Activated naive CD8-positive, alpha-beta T cell treated with anti-CD3 and anti-CD28 coated beads, Interleukin-2, amount 50 U/mL, for 24 hours (primary cell): ENCODE measurements at regions not wholly inside any gene's neighbourhood (a gene's known extent, or its start where the extent isn't known, plus 50 kb on each side); places are given as distances from the start of the nearest gene placed in this dataset.
"Not testable (repeated sequence)": the region's sequence is repeated elsewhere in the genome, so short reads cannot be mapped to it uniquely, and the experiment has no call there.

Experiments used
- ATAC-seq: fragments of 150-1000 bp; cut with Tn5 transposase; one replicate; pipeline ENCODE4 v1.10.0; 2021
- DNase-seq: peaks from one replicate; pipeline ENCODE4 v3.0.0; 2021
- H3K27ac Mint-ChIP-seq: one replicate; pipeline ENCODE4 v1.8.0; 2021; ENCODE audit warnings: mild to moderate bottlenecking, mixed read lengths
- H3K27me3 Mint-ChIP-seq: one replicate; pipeline ENCODE4 v1.8.0; 2021; ENCODE audit warnings: mixed read lengths
- H3K36me3 Mint-ChIP-seq: one replicate; pipeline ENCODE4 v1.8.0; 2021; ENCODE audit warnings: low read depth, mixed read lengths
- H3K4me1 Mint-ChIP-seq: one replicate; pipeline ENCODE4 v1.8.0; 2021; ENCODE audit warnings: mixed read lengths
- H3K4me3 Mint-ChIP-seq: one replicate; pipeline ENCODE4 v1.8.0; 2021; ENCODE audit warnings: mild to moderate bottlenecking, moderate library complexity, mixed read lengths
- H3K9me3 Mint-ChIP-seq: one replicate; pipeline ENCODE4 v1.8.0; 2021; ENCODE audit warnings: mixed read lengths

DNA sequence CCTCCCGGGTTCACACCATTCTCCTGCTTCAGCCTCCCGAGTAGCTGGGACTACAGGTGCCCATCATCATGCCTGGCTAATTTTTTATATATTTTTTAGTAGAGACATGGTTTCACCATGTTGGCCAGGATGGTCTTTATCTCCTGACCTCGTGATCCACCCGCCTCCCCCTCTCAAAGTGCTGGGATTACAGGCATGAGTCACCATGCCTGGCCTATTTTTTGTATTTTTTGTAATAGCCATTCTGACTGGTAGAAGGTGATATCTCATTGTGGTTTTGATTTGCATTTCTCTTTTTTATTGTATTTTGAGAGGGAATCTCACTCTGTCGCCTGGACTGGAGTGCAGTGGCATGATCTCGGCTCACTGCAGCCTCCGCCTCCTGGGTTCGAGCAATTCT lies 139.6 kb upstream of the TNPO1 start:
- not testable (repeated sequence) for H3K36me3 Mint-ChIP-seq, H3K27ac Mint-ChIP-seq, H3K27me3 Mint-ChIP-seq, H3K9me3 Mint-ChIP-seq, DNase-seq, H3K4me3 Mint-ChIP-seq, H3K4me1 Mint-ChIP-seq, ATAC-seq

DNA sequence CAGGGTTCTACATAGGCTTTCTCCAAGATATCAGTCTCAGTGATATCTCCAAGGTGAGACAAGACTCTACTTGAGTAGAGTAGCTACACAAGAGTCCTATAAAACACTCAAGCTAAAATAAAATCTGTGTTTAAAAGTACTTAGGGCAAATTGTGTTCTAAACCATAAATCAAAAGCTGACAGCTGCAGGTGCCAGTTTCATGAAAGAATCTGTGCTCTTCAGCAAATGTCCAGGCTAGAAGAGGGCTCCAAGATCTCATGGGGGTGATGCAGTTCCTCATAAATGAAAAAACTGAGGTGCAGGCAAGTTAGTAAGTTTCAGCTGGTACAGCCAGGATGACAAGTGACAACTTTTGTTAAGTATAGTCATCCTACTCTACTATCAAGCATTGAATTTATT lies 142.8 kb upstream of the TNPO1 start:
- no peaks in the 10 kb centered on the region for H3K4me1 Mint-ChIP-seq
- ATAC-seq (no peak), DNase-seq (no peak)
- H3K27ac Mint-ChIP-seq, result no peak overlapping the region
- H3K9me3 Mint-ChIP-seq, result no peaks in the 10 kb centered on the region
- H3K27me3 Mint-ChIP-seq, result no peaks in the 10 kb centered on the region
- H3K36me3 Mint-ChIP-seq, result no peaks in the 10 kb centered on the region
- no peak overlapping the region for H3K4me3 Mint-ChIP-seq

DNA sequence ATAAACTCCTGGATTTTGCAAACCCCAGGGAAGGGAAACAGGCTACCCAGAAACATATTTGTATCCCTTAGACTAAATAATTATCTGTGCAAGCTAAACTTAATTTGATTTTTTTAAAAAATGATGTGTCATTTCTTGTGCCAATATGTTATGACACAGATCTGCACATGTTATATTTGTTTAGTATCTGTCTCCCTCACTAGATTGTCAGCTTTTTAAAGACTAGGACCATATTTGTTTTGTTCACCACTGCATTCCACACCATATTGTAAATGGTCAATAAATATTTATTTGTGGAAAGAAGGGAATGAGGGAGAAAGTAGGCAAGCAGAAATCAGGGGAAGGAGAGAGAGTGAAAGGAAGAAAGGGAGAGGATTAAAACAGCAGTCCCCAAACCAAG lies 143.3 kb upstream of the TNPO1 start:
- ATAC-seq, result no peak
- Mint-ChIP-seq H3K27me3 (no peaks in the 10 kb centered on the region), H3K4me3 (no peak overlapping the region), H3K9me3 (no peaks in the 10 kb centered on the region), H3K36me3 (no peaks in the 10 kb centered on the region), H3K4me1 (no peaks in the 10 kb centered on the region), H3K27ac (no peak overlapping the region)
- DNase-seq, result no peak

DNA sequence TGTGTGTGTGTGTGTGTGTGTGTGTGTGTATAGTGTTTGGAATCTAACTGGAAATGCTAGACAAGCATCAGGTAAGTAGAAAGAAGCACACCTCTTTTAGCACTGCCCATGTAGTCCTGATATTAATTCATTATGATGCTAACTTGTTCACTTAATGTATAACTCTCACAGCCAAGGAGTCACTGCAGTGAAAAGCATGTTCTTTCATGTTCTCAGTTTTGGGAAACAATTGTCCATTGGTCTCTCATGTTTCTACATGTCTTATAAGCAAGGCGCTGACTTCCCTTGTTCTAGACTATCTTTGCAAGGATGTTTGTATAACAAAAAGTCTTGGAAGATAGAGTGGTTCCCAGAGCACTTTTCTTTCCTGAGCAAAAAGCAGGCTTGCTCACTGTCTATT lies 148.8 kb upstream of the TNPO1 start:
- Mint-ChIP-seq H3K9me3 (no peaks in the 10 kb centered on the region), H3K36me3 (no peaks in the 10 kb centered on the region), H3K27me3 (peaks cover 2% of the 10 kb centered on the region)

DNA sequence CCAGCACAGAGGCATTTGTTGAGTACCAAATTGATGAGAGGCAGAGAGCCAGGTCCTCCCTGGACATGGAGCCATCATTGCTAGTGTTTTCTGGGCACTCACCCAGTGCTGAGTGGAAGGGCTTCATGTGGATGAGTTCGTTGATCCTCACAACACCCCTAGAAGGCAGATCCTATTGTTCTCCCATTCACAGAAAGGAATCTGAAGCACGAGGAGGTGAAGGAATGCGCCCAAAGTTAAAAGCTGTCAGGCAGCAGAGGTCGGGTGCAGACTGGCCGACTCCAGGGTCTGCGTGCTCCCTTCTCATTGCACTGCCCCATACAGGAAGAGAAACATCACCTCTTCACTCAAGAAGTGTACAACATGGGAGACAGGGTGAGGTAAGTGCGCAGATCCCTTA lies 153.5 kb upstream of the TNPO1 start:
- Mint-ChIP-seq H3K4me1 (no peaks in the 10 kb centered on the region), H3K9me3 (no peaks in the 10 kb centered on the region), H3K36me3 (no peaks in the 10 kb centered on the region), H3K4me3 (no peak overlapping the region), H3K27me3 (peaks cover 2% of the 10 kb centered on the region), H3K27ac (no peak overlapping the region)
- no peak for ATAC-seq
- DNase-seq, result no peak

More for the DNA sequence above, 148.8 kb upstream of the TNPO1 start:
- no peak overlapping the region for H3K27ac Mint-ChIP-seq
- ATAC-seq (no peak), DNase-seq (no peak)
- no peak overlapping the region for H3K4me3 Mint-ChIP-seq
- H3K4me1 Mint-ChIP-seq, result no peaks in the 10 kb centered on the region

DNA sequence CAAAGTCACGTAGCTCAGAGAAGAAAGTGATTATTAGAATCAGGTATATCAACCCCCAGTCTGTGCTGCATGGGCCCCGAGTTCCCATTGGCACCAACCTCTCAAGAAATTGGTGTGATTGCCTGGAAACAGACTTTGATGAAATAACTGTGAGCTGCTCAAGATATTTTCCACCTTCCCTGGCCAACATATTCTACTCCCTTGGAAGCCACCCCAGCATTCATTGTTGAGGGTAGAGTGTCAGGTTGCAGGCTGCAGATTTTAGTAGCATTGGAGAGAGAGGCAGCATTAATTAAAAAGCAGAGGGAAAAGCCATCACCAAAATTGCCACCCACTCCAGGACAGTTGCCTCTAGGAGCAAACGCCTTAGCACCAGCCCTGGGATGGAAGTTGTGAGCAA lies 154.2 kb upstream of the TNPO1 start:
- H3K36me3 Mint-ChIP-seq, result no peaks in the 10 kb centered on the region
- no peak overlapping the region for H3K4me3 Mint-ChIP-seq
- no peak overlapping the region for H3K27ac Mint-ChIP-seq
- peaks cover 2% of the 10 kb centered on the region for H3K27me3 Mint-ChIP-seq
- ATAC-seq, result no peak
- no peaks in the 10 kb centered on the region for H3K4me1 Mint-ChIP-seq
- H3K9me3 Mint-ChIP-seq, result no peaks in the 10 kb centered on the region
- DNase-seq, result no peak

DNA sequence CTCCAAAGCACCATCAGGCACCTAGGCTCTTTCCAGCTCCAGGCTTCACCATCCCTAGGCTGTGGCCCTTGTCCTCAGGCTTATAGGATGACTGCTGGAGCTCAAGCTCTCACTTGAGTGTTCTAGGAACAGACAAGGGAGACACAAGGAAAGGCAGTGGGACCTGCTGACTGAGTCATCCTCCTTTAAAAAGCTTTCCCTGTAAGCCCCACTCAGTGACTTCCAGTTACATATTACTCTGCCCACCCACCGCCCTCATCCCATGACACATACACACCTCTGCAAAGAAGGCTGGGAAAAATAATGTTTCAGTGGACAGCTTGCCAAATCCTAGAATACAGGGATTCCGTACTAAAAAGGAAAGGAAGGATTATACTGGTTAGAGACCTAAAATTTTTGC lies 154.2 kb upstream of the ZNF366 start:
- H3K4me1 Mint-ChIP-seq, result no peaks in the 10 kb centered on the region
- no peak for DNase-seq
- no peak for ATAC-seq
- no peaks in the 10 kb centered on the region for H3K9me3 Mint-ChIP-seq
- no peak overlapping the region for H3K4me3 Mint-ChIP-seq
- no peaks in the 10 kb centered on the region for H3K27me3 Mint-ChIP-seq
- no peak overlapping the region for H3K27ac Mint-ChIP-seq
- H3K36me3 Mint-ChIP-seq, result no peaks in the 10 kb centered on the region

DNA sequence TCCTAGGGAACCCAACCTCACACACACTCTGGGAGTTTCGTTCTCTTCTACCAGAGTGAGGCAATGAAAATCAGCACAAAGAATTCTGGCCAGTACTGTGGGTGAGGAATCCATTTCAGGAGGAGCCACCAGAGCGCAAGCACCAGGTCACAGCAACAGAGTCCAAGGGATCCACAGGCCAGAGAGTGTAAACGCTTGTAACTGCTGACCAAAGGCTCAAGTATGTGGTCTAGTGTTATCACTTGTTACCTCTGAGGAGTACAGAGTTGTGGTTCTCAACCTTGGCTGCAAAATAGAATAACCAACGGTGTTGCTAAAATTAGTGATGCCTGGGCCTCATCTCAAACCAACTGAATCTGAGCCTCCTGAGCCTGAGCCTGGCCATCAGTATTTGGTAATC lies 152.5 kb upstream of the ZNF366 start:
- no peaks in the 10 kb centered on the region for H3K36me3 Mint-ChIP-seq
- H3K4me3 Mint-ChIP-seq, result no peak overlapping the region
- H3K4me1 Mint-ChIP-seq, result no peaks in the 10 kb centered on the region
- ATAC-seq (no peak), DNase-seq (no peak)
- no peaks in the 10 kb centered on the region for H3K9me3 Mint-ChIP-seq
- no peak overlapping the region for H3K27ac Mint-ChIP-seq
- no peaks in the 10 kb centered on the region for H3K27me3 Mint-ChIP-seq

DNA sequence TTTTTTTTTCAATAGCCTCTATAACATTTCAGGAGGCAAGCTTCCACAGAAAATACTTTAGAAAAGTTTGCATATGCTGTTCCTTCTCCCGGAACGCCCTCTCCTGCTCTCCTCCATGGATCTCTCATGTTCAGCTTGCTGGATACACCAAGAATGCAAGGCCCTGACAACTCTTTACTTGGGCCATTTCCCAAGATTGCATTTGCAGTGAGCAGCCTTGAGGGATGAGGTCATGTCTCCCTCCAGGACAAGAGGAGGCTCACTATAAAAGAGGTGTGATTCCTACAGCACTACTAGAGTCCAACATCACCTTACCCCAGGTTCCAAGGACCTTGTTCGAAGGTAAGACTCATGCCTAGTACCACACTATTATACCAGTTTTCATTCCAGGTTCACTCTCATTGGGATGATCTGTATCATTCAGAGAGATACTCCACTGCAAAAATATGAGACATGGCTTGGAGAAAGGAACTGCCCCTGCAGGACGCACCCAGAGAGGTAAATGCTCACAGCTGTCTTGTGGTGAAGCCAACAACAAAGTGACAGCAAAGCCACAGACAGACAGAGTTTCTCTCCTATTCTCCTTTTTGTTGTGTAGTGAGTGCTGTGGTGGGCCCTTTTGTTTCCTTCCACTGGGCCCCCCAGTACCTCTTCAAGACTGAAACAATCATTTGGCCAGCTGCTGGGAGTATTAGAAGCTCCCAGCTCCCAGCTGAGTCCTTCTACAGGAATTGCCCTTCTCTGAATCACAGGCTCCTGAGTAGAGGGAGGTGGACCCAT lies 151.7 kb upstream of the ZNF366 start:
- Mint-ChIP-seq H3K9me3 (no peaks in the 10 kb centered on the region), H3K4me1 (no peaks in the 10 kb centered on the region)
- DNase-seq, result no peak

DNA sequence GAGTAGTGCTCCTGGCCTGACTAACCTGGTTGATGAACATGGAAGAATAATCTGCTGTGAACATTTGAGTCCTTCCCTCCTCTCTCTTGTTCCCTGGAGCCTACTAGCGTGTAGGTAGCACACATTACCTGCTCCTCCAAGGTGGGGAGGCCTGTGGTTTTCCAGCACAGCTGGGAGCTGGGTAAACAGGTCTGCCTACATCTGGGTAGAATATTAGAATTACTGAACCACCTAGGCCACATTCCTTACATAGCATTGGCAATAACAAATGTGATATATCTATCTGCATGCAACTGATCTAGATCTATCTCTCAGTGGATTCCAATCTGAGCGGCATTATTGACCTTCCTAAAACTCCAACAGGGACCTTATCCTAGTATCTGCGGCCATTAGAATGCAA lies 151.0 kb upstream of the ZNF366 start:
- ATAC-seq (no peak), DNase-seq (no peak)
- Mint-ChIP-seq H3K4me3 (no peak overlapping the region), H3K4me1 (no peaks in the 10 kb centered on the region), H3K9me3 (no peaks in the 10 kb centered on the region), H3K36me3 (no peaks in the 10 kb centered on the region), H3K27ac (no peak overlapping the region), H3K27me3 (no peaks in the 10 kb centered on the region)

More for the DNA sequence above, 151.7 kb upstream of the ZNF366 start:
- no peaks in the 10 kb centered on the region for H3K27me3 Mint-ChIP-seq
- H3K27ac Mint-ChIP-seq, result no peak overlapping the region
- no peak overlapping the region for H3K4me3 Mint-ChIP-seq
- no peaks in the 10 kb centered on the region for H3K36me3 Mint-ChIP-seq
- no peak for ATAC-seq

DNA sequence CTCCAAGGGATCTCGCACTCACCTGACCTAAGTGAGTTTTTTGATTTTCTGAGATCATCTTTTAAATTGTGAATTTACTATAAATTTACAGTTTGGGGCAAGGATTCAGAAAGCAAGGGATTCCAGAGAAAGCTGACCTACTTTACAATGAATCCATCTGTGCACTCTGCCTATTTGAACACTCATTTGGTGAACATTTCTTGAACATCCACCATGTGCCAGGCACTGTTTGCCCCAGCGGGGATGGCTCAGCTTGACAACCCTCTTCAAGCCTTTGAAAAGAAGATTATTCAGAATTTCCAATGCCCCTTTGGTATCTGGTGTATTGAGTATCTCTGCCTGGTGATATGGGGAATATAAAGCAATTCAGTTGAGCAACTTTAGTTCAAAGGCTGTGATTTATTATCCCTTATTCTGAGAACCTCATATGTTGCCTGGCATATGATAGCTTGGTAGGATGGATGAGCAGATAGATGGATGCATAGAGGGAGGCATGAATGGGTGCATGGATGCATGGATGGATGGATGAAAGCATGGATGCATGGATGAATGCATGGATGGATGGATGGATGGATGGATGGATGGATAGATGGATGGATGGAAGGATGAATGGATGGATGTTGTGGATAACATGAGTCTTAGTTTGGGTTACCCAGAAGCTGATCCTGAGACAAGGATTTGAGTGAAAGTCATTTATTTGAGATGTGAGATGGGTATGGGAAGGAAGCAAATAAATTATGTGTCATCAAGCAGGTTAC lies 149.7 kb upstream of the ZNF366 start:
- no peaks in the 10 kb centered on the region for H3K4me1 Mint-ChIP-seq
- no peak overlapping the region for H3K27ac Mint-ChIP-seq
- no peak overlapping the region for H3K4me3 Mint-ChIP-seq
- no peaks in the 10 kb centered on the region for H3K36me3 Mint-ChIP-seq
- no peaks in the 10 kb centered on the region for H3K9me3 Mint-ChIP-seq
- ATAC-seq (no peak), DNase-seq (no peak)
- no peaks in the 10 kb centered on the region for H3K27me3 Mint-ChIP-seq

DNA sequence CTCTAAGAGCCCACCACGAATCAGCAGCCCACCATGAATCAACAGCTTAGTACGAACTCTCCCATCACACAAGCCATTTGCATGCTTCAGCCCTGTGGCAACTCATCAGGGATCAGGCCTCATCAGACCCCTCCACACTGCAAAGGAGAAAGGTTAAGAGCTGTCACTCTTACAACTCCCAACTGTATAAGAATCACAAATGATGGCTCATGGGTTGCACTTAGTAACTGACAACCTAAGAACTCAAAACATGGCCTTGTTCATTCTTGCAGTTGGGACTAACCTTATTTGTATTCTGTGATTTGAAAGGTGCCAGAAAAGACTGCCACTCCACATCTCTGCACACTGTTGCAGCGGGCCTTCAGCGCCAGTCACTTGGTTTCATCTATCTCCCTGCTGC lies 149.1 kb upstream of the ZNF366 start:
- Mint-ChIP-seq H3K4me1 (no peaks in the 10 kb centered on the region), H3K36me3 (no peaks in the 10 kb centered on the region), H3K27ac (no peak overlapping the region), H3K4me3 (no peak overlapping the region), H3K27me3 (no peaks in the 10 kb centered on the region), H3K9me3 (no peaks in the 10 kb centered on the region)
- no peak for ATAC-seq
- no peak for DNase-seq

DNA sequence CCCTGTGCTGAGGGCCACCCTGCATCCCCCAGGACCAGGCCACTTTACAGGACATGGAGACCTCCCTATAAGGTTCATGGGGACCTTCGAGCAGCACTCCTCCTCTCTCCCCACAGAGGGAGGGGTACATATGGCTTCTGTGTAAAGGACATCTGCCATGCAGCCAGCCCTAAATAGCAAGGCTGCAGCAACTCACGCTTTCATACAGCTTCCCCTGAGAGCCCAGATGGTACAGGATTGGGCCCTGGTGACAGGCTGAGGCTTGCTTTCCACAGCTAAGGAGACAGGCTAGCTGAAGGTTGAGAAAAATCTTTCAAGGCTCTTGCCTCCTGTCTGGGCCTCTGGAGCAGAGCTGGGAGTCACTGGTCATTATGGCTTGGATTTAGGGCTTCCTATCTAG lies 147.0 kb upstream of the ZNF366 start:
- no peaks in the 10 kb centered on the region for H3K4me1 Mint-ChIP-seq
- DNase-seq, result no peak
- no peak for ATAC-seq

DNA sequence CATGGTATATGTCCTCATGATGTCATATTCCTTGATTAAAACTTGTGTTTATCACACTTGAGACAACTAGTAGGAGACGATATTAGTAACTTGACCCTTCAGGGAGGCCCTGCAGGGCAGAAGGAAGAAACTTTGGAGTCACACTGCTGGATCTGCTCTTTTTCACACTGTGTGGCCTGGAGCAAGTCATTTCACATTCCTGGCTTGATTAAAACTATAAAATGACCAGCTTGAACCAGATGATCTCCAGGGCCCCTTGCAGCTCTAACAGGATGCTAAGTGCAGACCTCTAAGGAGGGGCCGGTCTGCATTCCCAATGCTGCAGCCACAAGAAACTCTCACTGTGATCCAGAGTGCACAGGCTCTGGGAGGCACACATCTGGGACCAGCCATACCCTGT lies 146.4 kb upstream of the ZNF366 start:
- no peak overlapping the region for H3K4me3 Mint-ChIP-seq
- no peaks in the 10 kb centered on the region for H3K36me3 Mint-ChIP-seq
- H3K27me3 Mint-ChIP-seq, result no peaks in the 10 kb centered on the region
- DNase-seq, result no peak
- H3K27ac Mint-ChIP-seq, result no peak overlapping the region
- H3K4me1 Mint-ChIP-seq, result no peaks in the 10 kb centered on the region
- no peak for ATAC-seq
- H3K9me3 Mint-ChIP-seq, result no peaks in the 10 kb centered on the region

More for the DNA sequence above, 147.0 kb upstream of the ZNF366 start:
- Mint-ChIP-seq H3K9me3 (no peaks in the 10 kb centered on the region), H3K27me3 (no peaks in the 10 kb centered on the region), H3K36me3 (no peaks in the 10 kb centered on the region), H3K27ac (no peak overlapping the region), H3K4me3 (no peak overlapping the region)

DNA sequence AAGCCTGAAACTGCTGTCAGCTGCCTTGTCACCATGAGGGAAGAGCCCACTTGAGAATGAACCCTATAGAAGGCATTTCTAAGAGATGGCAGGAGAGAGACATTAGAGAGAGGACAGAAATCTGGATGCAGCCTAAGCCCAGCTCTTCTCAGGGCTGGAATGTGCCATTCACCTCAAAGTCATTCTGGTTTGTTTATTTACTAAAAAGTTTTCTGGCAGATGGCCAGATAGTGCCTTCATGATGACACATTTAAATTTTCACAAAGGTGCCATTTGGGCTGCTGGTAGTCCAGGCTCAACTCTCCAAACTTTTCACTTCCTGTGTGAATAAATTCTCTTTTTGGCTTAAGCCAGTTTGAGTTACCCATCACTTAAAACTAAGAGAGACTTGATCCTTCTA lies 144.6 kb upstream of the ZNF366 start:
- DNase-seq (no peak), ATAC-seq (no peak)
- Mint-ChIP-seq H3K27ac (no peak overlapping the region), H3K4me3 (no peak overlapping the region), H3K9me3 (no peaks in the 10 kb centered on the region), H3K27me3 (no peaks in the 10 kb centered on the region), H3K36me3 (no peaks in the 10 kb centered on the region), H3K4me1 (no peaks in the 10 kb centered on the region)
